HCT116 (cell line): ENCODE measurements at regions not wholly inside any gene's neighbourhood (a gene's known extent, or its start where the extent isn't known, plus 50 kb on each side); places are given as distances from the start of the nearest gene placed in this dataset.

Source experiments
- ATAC-seq: fragments of 200-7000 bp; cut with Tn5 transposase; 2 replicates; pipeline ENCODE4 v1.9.1; 2020; ENCODE audit warnings: mild to moderate bottlenecking, moderate library complexity
- BruUV-seq: library from RNA; stranded (reverse); fragments of 400-500 nt; replicated peaks from 2 replicates; lab custom pipeline; 2021; lab: Mats Ljungman, UMichigan
- CTCF ChIA-PET: fragments of 300-600 bp; sonication (Branson Sonifier 250); formaldehyde crosslinking; loops from one replicate; lab custom pipeline; 2021; ENCODE audit warnings: antibody characterized with exemption; lab: Charles Lee
- POLR2A ChIA-PET: fragments of 300-600, 350-600 bp; sonication (Branson Sonifier 250); formaldehyde crosslinking; loops from one replicate; lab custom pipeline; 2021; ENCODE audit warnings: antibody characterized with exemption; lab: Charles Lee
- RAD21 ChIA-PET, 2 experiments: fragments of 300-600 bp; sonication (Branson Sonifier 250); formaldehyde crosslinking; loops; one replicate each; lab custom pipeline; 2023; ENCODE audit warnings: low total read pairs in 2 of 2; ENCODE audit not compliant: uncharacterized antibody in 2 of 2, unreplicated experiment in 2 of 2, low non-redundant PET in 1 of 2; lab: Charles Lee
- DNase-seq: peaks from one replicate; pipeline ENCODE4 v3.0.0-alpha.2; 2010; ENCODE audit warnings: low read depth, low spot score
- H2AFZ ChIP-seq: fragments of 200-600 bp; shearing (Covaris generic), sonication (generic); 2 replicates; pipeline ENCODE4 v1.6.1; 2017; ENCODE audit warnings: low read depth, mixed run types, mixed read lengths, antibody characterized with exemption, low read length; ENCODE audit not compliant: poor library complexity, severe bottlenecking
- H3K27ac ChIP-seq: 2 replicates; pipeline ENCODE4 v1.5.1; 2012; ENCODE audit warnings: low read depth, low read length
- H3K27me3 ChIP-seq: fragments of 200-600 bp; sonication (generic); 2 replicates; pipeline ENCODE4 v1.6.1; 2016; ENCODE audit warnings: mixed run types, low read length, mixed read lengths; ENCODE audit not compliant: insufficient read depth
- H3K36me3 ChIP-seq, 2 experiments: fragments of 200-500 bp in 1 of 2; fragments of 200-600 bp in 1 of 2; sonication (Bioruptor generic) in 1 of 2; sonication (generic) in 1 of 2; 2 replicates each; pipeline versions ENCODE4 v1.5.1 to v1.6.1; 2014 to 2016; ENCODE audit warnings: low read length in 2 of 2, inconsistent platforms in 1 of 2, mixed read lengths in 1 of 2, mixed run types in 1 of 2; ENCODE audit not compliant: insufficient read depth in 2 of 2, control insufficient read depth in 1 of 2
- H3K4me1 ChIP-seq, 2 experiments: fragments of 200-600 bp in 1 of 2; sonication (generic) in 1 of 2; 2 replicates each; pipeline versions ENCODE4 v1.5.1 to v1.6.1; 2012 to 2017; ENCODE audit warnings: low read length in 2 of 2, inconsistent platforms in 1 of 2, mild to moderate bottlenecking in 1 of 2, mixed read lengths in 1 of 2, mixed run types in 1 of 2, moderate library complexity in 1 of 2; ENCODE audit not compliant: insufficient read depth in 2 of 2, control insufficient read depth in 1 of 2
- H3K4me2 ChIP-seq: fragments of 200-600 bp; sonication (generic); 2 replicates; pipeline ENCODE4 v1.6.1; 2017; ENCODE audit warnings: mixed run types, low read length, mixed read lengths
- H3K4me3 ChIP-seq, 2 experiments: fragments of 200-600 bp in 1 of 2; sonication (generic) in 1 of 2; replicated peaks in 1 of 2; 2 replicates each; pipeline ENCODE4 v1.5.1; 2011 to 2016; ENCODE audit warnings: low read length in 2 of 2, control low read depth in 1 of 2, low read depth in 1 of 2, mild to moderate bottlenecking in 1 of 2, mixed read lengths in 1 of 2, mixed run types in 1 of 2
- H3K79me2 ChIP-seq: fragments of 200-600 bp; sonication (generic); 2 replicates; pipeline ENCODE4 v1.6.1; 2017; ENCODE audit warnings: mild to moderate bottlenecking, mixed run types, low read length, moderate library complexity, mixed read lengths; ENCODE audit not compliant: insufficient read depth
- H3K9ac ChIP-seq: fragments of 200-600 bp; sonication (generic); 2 replicates; pipeline ENCODE4 v1.6.1; 2016; ENCODE audit warnings: low read length, mixed read lengths
- H3K9me2 ChIP-seq: fragments of 200-600 bp; sonication (generic), shearing (Covaris generic); 2 replicates; pipeline ENCODE4 v1.6.1; 2017; ENCODE audit warnings: mixed run types, mild to moderate bottlenecking, moderate library complexity; ENCODE audit not compliant: insufficient read depth
- H3K9me3 ChIP-seq, 2 experiments: fragments of 200-500 bp in 1 of 2; fragments of 200-600 bp in 1 of 2; sonication (Bioruptor generic) in 1 of 2; sonication (generic) in 1 of 2; 2 replicates each; pipeline ENCODE4 v1.6.1; 2014 to 2017; ENCODE audit warnings: low read length in 2 of 2, mixed read lengths in 2 of 2, inconsistent platforms in 1 of 2, low read depth in 1 of 2, mild to moderate bottlenecking in 1 of 2, mixed run types in 1 of 2, moderate library complexity in 1 of 2; ENCODE audit not compliant: control insufficient read depth in 1 of 2, insufficient read depth in 1 of 2
- H4K20me1 ChIP-seq: fragments of 200-600 bp; sonication (generic), shearing (Covaris generic); 2 replicates; pipeline ENCODE4 v1.6.1; 2017; ENCODE audit warnings: mixed run types, mild to moderate bottlenecking, moderate library complexity; ENCODE audit not compliant: insufficient read depth
- CBX3 ChIP-seq: IDR thresholded peaks from 2 replicates; pipeline ENCODE4 v1.6.1; 2012; ENCODE audit warnings: low read depth
- CEBPB ChIP-seq: IDR thresholded peaks from 2 replicates; pipeline ENCODE4 v1.6.1; 2012; ENCODE audit warnings: low read depth
- EGR1 ChIP-seq: IDR thresholded peaks from 2 replicates; pipeline ENCODE4 v1.6.1; 2012; ENCODE audit warnings: low read depth
- EZH2phosphoT487 ChIP-seq: fragments of 200-600 bp; IDR thresholded peaks from 2 replicates; pipeline ENCODE4 v1.6.1; 2018; ENCODE audit warnings: antibody characterized with exemption, borderline replicate concordance
- RAD21 ChIP-seq: IDR thresholded peaks from 2 replicates; pipeline ENCODE4 v1.6.1; 2012; ENCODE audit warnings: low read depth, mild to moderate bottlenecking
- SRF ChIP-seq: IDR thresholded peaks from 2 replicates; pipeline ENCODE4 v1.6.1; 2012; ENCODE audit warnings: low read depth
- TCF7L2 ChIP-seq: IDR thresholded peaks from 2 replicates; pipeline ENCODE4 v1.7.0; 2011; ENCODE audit warnings: borderline replicate concordance, inconsistent platforms; ENCODE audit not compliant: insufficient read depth, insufficient read length; ENCODE audit errors: extremely low read depth
- intact Hi-C: fragments of 100-400 bp; cut with micrococcal nuclease; formaldehyde crosslinking; loops from 2 replicates; pipeline ENCODE4 v1.10.0; 2022
- TF ChIP-seq, protein P1 (sequence below): IDR thresholded peaks from 2 replicates; pipeline ENCODE4 v1.6.1; 2012; ENCODE audit warnings: low read depth
- TF ChIP-seq, protein P2 (sequence below), 3 experiments: fragments of 200-600 bp in 1 of 3; sonication (generic) in 1 of 3; IDR thresholded peaks in 2 of 3; conservative IDR thresholded peaks in 1 of 3; 2 replicates each; pipeline ENCODE4 v1.5.1; 2012 to 2017; ENCODE audit warnings: low read depth in 2 of 3, low read length in 2 of 3, antibody characterized with exemption in 1 of 3, borderline replicate concordance in 1 of 3, control low read depth in 1 of 3, mild to moderate bottlenecking in 1 of 3, mixed read lengths in 1 of 3, mixed run types in 1 of 3, moderate library complexity in 1 of 3; ENCODE audit not compliant: insufficient read depth in 1 of 3

DNA sequence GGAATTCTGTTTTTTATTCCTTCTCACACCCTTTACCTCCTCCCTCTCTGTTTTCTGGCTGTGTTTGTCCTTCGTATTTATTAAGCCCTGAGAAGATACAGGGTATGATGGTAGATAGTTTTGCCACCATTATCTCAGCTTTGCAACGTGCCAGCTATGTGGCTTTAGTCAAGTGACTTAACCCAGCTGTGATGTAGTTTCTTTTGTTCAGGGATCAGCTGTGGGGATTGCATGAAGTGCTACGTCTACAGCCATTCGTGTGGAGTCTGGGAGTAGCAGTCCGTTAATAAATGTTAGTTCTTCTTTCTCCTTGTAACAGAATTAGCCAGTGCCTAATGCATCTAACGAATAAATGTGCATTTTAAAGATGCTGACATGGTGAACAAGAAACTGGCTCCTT is 128.4 kb downstream of the HAPSTR1 start (continued):
- TF ChIP-seq, protein P1, sequence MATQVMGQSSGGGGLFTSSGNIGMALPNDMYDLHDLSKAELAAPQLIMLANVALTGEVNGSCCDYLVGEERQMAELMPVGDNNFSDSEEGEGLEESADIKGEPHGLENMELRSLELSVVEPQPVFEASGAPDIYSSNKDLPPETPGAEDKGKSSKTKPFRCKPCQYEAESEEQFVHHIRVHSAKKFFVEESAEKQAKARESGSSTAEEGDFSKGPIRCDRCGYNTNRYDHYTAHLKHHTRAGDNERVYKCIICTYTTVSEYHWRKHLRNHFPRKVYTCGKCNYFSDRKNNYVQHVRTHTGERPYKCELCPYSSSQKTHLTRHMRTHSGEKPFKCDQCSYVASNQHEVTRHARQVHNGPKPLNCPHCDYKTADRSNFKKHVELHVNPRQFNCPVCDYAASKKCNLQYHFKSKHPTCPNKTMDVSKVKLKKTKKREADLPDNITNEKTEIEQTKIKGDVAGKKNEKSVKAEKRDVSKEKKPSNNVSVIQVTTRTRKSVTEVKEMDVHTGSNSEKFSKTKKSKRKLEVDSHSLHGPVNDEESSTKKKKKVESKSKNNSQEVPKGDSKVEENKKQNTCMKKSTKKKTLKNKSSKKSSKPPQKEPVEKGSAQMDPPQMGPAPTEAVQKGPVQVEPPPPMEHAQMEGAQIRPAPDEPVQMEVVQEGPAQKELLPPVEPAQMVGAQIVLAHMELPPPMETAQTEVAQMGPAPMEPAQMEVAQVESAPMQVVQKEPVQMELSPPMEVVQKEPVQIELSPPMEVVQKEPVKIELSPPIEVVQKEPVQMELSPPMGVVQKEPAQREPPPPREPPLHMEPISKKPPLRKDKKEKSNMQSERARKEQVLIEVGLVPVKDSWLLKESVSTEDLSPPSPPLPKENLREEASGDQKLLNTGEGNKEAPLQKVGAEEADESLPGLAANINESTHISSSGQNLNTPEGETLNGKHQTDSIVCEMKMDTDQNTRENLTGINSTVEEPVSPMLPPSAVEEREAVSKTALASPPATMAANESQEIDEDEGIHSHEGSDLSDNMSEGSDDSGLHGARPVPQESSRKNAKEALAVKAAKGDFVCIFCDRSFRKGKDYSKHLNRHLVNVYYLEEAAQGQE: no peak
- TF ChIP-seq SRF (no peak), CBX3 (no peak), EZH2phosphoT487 (no peak), CEBPB (no peak), TCF7L2 (no peak)
- TF ChIP-seq, protein P2, sequence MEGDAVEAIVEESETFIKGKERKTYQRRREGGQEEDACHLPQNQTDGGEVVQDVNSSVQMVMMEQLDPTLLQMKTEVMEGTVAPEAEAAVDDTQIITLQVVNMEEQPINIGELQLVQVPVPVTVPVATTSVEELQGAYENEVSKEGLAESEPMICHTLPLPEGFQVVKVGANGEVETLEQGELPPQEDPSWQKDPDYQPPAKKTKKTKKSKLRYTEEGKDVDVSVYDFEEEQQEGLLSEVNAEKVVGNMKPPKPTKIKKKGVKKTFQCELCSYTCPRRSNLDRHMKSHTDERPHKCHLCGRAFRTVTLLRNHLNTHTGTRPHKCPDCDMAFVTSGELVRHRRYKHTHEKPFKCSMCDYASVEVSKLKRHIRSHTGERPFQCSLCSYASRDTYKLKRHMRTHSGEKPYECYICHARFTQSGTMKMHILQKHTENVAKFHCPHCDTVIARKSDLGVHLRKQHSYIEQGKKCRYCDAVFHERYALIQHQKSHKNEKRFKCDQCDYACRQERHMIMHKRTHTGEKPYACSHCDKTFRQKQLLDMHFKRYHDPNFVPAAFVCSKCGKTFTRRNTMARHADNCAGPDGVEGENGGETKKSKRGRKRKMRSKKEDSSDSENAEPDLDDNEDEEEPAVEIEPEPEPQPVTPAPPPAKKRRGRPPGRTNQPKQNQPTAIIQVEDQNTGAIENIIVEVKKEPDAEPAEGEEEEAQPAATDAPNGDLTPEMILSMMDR (IDR thresholded peaks at IDR 0.05 in 2 of 3, conservative IDR thresholded peaks at IDR 0.05 in 1 of 3; ENCODE audit: borderline replicate concordance in 1 of 3, insufficient read depth in 1 of 3, low read depth in 2 of 3, low read length in 2 of 3): no peak

DNA sequence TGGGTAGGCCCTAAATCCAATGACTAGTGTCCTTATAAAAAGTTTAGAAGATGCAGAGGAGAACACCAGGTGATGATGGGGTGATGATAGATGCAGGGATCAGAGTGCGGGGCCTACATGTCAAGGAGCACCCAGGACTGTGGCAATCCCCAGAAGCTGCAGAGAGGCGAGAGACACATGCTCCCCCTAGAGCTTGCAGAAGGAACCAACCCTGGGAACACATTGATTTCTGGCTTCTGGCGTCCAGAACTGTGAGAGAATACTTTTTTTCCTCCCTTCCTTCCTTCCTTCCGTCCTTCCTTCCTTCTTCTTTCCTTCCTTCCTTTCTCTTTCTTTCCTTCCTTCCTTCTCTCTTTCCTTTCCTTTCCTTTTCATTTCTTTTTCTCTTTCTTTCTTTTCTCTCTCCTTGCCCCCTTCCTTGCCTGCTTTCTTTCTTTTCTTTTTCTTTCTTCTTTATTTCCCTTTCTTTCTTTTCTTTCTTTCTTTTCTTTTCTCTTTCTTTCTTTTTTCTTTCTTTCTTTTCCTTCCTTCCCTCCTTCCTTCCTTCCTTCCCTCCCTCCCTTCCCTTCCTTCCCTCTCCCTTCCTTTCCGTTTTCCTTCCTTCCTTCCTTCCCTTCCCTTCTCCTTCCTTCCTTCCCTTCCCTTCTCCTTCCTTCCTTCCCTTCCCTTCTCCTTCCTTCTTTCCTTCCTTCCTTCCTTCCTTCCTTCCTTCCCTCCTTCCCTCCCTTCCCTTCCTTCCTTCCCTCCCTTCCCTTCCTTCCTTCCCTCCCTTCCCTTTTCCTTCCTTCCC is 134.3 kb downstream of the HAPSTR1 start:
- DNase-seq (peak; percentile 12), ATAC-seq (peak; percentile 85)
- CTCF ChIA-PET: interaction anchor here (2.0 kb wide), 1 partner anchor 30 kb away, joined by 5 read pairs; no protein-coding TSS in a partner anchor
- Histone ChIP-seq H3K9me3 (no peaks in the 10 kb centered on the region), H4K20me1 (no peaks in the 10 kb centered on the region), H3K4me1 (no peaks in the 10 kb centered on the region), H3K36me3 (no peaks in the 10 kb centered on the region), H3K4me3 (no peak overlapping the region), H3K4me2 (no peak overlapping the region), H3K27me3 (peaks cover 29% of the 10 kb centered on the region), H3K9me2 (no peaks in the 10 kb centered on the region), H2AFZ (no peak overlapping the region), H3K9ac (no peak overlapping the region), H3K27ac (no peak overlapping the region), H3K79me2 (no peaks in the 10 kb centered on the region)
- POLR2A ChIA-PET: no interaction called here
- peak; percentile 47 for TF ChIP-seq RAD21
- TF ChIP-seq, protein P2 (IDR thresholded peaks at IDR 0.05 in 2 of 3, conservative IDR thresholded peaks at IDR 0.05 in 1 of 3; ENCODE audit: borderline replicate concordance in 1 of 3, insufficient read depth in 1 of 3, low read depth in 2 of 3, low read length in 2 of 3): peak; percentile 21 to 70 (median 58); a peak in 5 of 6 replicates
- TF ChIP-seq EGR1: no peak
- no TSS peak for BruUV-seq
- intact Hi-C loops: no loop called here
- RAD21 ChIA-PET: no interaction called here
